Mesenchymal stem cell (in vitro differentiated cells and primary cell): ENCODE measurements at regions not wholly inside any gene's neighbourhood (a gene's known extent, or its start where the extent isn't known, plus 50 kb on each side); places are given as distances from the start of the nearest gene placed in this dataset.
A peak's percentile ranks its signal among the peaks of the same experiment; 100 is the strongest.
"Not testable (repeated sequence)": the region's sequence is repeated elsewhere in the genome, so short reads cannot be mapped to it uniquely, and the experiment has no call there.

Source experiments
- DNase-seq: peaks from one replicate; pipeline ENCODE4 v3.0.0-alpha.2; 2013
- H2AFZ ChIP-seq: one replicate; pipeline ENCODE4 v1.6.1; 2013; ENCODE audit warnings: low read depth, mild to moderate bottlenecking, control low read depth, inconsistent platforms, low read length, moderate library complexity
- H2AK5ac ChIP-seq: 2 replicates; pipeline ENCODE4 v1.6.1; 2013; ENCODE audit warnings: low read length, moderate library complexity, mild to moderate bottlenecking, inconsistent platforms; ENCODE audit not compliant: severe bottlenecking
- H2BK120ac ChIP-seq: one replicate; pipeline ENCODE4 v1.6.1; 2013; ENCODE audit warnings: low read depth, mild to moderate bottlenecking, inconsistent platforms, low read length, moderate library complexity
- H2BK12ac ChIP-seq, 2 experiments: one replicate each; pipeline ENCODE4 v1.6.1; 2013; ENCODE audit warnings: inconsistent platforms in 2 of 2, low read length in 2 of 2, mild to moderate bottlenecking in 2 of 2, moderate library complexity in 2 of 2, control low read depth in 1 of 2
- H2BK15ac ChIP-seq: one replicate; pipeline ENCODE4 v1.6.1; 2013; ENCODE audit warnings: mild to moderate bottlenecking, low read depth, inconsistent platforms; ENCODE audit not compliant: poor library complexity, severe bottlenecking
- H2BK5ac ChIP-seq: 2 replicates; pipeline ENCODE4 v1.6.1; 2013; ENCODE audit warnings: low read depth, mild to moderate bottlenecking, low read length, control low read depth, inconsistent platforms; ENCODE audit not compliant: poor library complexity, severe bottlenecking
- H3K14ac ChIP-seq, 2 experiments: one replicate each; pipeline ENCODE4 v1.6.1; 2013; ENCODE audit warnings: inconsistent platforms in 2 of 2, low read length in 2 of 2, control low read depth in 1 of 2, mild to moderate bottlenecking in 1 of 2, moderate library complexity in 1 of 2
- H3K18ac ChIP-seq, 2 experiments: one replicate each; pipeline ENCODE4 v1.6.1; 2013; ENCODE audit warnings: inconsistent platforms in 2 of 2, low read length in 2 of 2, control low read depth in 1 of 2, low read depth in 1 of 2, mild to moderate bottlenecking in 1 of 2
- H3K23ac ChIP-seq, 2 experiments: one replicate each; pipeline ENCODE4 v1.6.1; 2013; ENCODE audit warnings: inconsistent platforms in 2 of 2, low read length in 2 of 2, mild to moderate bottlenecking in 2 of 2, moderate library complexity in 2 of 2, control low read depth in 1 of 2
- H3K27ac ChIP-seq: 2 replicates; pipeline ENCODE4 v1.5.1; 2013; ENCODE audit warnings: mild to moderate bottlenecking, moderate library complexity, low read length, control low read depth, inconsistent platforms; ENCODE audit not compliant: poor library complexity, severe bottlenecking
- H3K27me3 ChIP-seq, 2 experiments: 2 replicates each; pipeline versions ENCODE4 v1.6.1 to v1.7.0; 2013; ENCODE audit warnings: low read length in 2 of 2, mild to moderate bottlenecking in 2 of 2, moderate library complexity in 2 of 2, control low read depth in 1 of 2, inconsistent platforms in 1 of 2; ENCODE audit not compliant: control insufficient read depth in 1 of 2, insufficient read depth in 1 of 2
- H3K36me3 ChIP-seq, 2 experiments: 2 replicates each; pipeline versions ENCODE4 v1.6.1 to v1.7.0; 2013; ENCODE audit warnings: low read length in 2 of 2, control low read depth in 1 of 2, inconsistent platforms in 1 of 2, low read depth in 1 of 2, mild to moderate bottlenecking in 1 of 2; ENCODE audit not compliant: insufficient read depth in 2 of 2, control insufficient read depth in 1 of 2
- H3K4ac ChIP-seq, 2 experiments: one replicate each; pipeline ENCODE4 v1.6.1; 2013; ENCODE audit warnings: inconsistent platforms in 2 of 2, low read length in 2 of 2, mild to moderate bottlenecking in 2 of 2, moderate library complexity in 2 of 2, control low read depth in 1 of 2, low read depth in 1 of 2
- H3K4me1 ChIP-seq: 2 replicates; pipeline ENCODE4 v1.6.1; 2013; ENCODE audit warnings: low read depth, low read length, control low read depth; ENCODE audit not compliant: control insufficient read depth, insufficient read depth
- H3K4me2 ChIP-seq: 2 replicates; pipeline ENCODE4 v1.6.1; 2013; ENCODE audit warnings: low read length, mild to moderate bottlenecking, inconsistent platforms; ENCODE audit not compliant: poor library complexity, severe bottlenecking
- H3K4me3 ChIP-seq, 2 experiments: 2 replicates each; pipeline versions ENCODE4 v1.5.1 to v1.7.0; 2013; ENCODE audit warnings: low read length in 2 of 2, mild to moderate bottlenecking in 2 of 2, control low read depth in 1 of 2, low read depth in 1 of 2; ENCODE audit not compliant: insufficient read depth in 1 of 2
- H3K79me1 ChIP-seq: replicated peaks from 2 replicates; pipeline ENCODE4 v1.6.1; 2013; ENCODE audit warnings: mild to moderate bottlenecking, control low read depth, low read length, inconsistent platforms; ENCODE audit not compliant: poor library complexity, severe bottlenecking
- H3K9ac ChIP-seq: 2 replicates; pipeline ENCODE4 v1.7.0; 2013; ENCODE audit warnings: mild to moderate bottlenecking, low read length, moderate library complexity
- H3K9me3 ChIP-seq: 2 replicates; pipeline ENCODE4 v1.7.0; 2013; ENCODE audit warnings: mild to moderate bottlenecking, low read length; ENCODE audit not compliant: control insufficient read depth
- H4K8ac ChIP-seq: one replicate; pipeline ENCODE4 v1.6.1; 2013; ENCODE audit warnings: inconsistent platforms, mild to moderate bottlenecking, low read length, moderate library complexity
- H4K91ac ChIP-seq: one replicate; pipeline ENCODE4 v1.6.1; 2013; ENCODE audit warnings: mild to moderate bottlenecking, low read length, inconsistent platforms
- WGBS: methylation state at CpG from one replicate; pipeline ENCODE4 v1.1.7; 2013; ENCODE audit warnings: mixed read lengths; 5-methylcytosine and 5-hydroxymethylcytosine counted together

DNA sequence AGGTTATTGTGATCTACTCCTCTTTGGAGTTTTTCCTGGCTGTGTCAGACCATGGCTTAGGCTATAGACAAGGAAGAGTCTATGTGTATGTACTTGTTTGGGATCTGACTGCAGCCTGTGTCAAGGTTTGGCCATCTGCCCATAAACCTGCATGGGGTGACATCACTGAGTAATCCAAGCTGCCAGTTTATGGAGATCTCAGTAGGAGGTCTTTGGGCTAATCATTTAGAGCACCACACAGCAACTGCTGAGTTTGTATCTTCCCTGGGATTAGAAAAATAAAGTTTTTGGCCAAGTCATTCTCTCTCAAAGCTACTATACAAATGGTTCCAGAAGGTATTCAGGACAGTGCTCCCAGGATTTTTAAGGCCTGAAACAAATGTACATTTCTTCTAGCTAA lies 65.5 kb upstream of the HSPB3 start:
- H4K8ac ChIP-seq = no peak overlapping the region
- no peak overlapping the region for H4K91ac ChIP-seq
- H3K27me3 ChIP-seq = peaks cover 0 to 9% of the 10 kb centered on the region in 2 experiments
- H2AK5ac ChIP-seq = no peak overlapping the region
- DNase-seq = peak; percentile 55
- no peak overlapping the region for H2BK15ac ChIP-seq
- H3K18ac ChIP-seq = no peak overlapping the region
- no peaks in the 10 kb centered on the region for H3K79me1 ChIP-seq
- no peak overlapping the region for H2BK5ac ChIP-seq
- no peak overlapping the region for H3K27ac ChIP-seq
- no peaks in the 10 kb centered on the region for H3K9me3 ChIP-seq
- no peak overlapping the region for H3K23ac ChIP-seq
- H3K4me3 ChIP-seq = no peak overlapping the region
- H3K4me1 ChIP-seq = peaks cover 4% of the 10 kb centered on the region
- H2BK120ac ChIP-seq = no peak overlapping the region
- no peak overlapping the region for H3K14ac ChIP-seq
- H2BK12ac ChIP-seq = no peak overlapping the region
- no peak overlapping the region for H2AFZ ChIP-seq
- no peak overlapping the region for H3K4ac ChIP-seq
- H3K4me2 ChIP-seq = no peak overlapping the region
- no peak overlapping the region for H3K9ac ChIP-seq
- no peaks in the 10 kb centered on the region for H3K36me3 ChIP-seq

DNA sequence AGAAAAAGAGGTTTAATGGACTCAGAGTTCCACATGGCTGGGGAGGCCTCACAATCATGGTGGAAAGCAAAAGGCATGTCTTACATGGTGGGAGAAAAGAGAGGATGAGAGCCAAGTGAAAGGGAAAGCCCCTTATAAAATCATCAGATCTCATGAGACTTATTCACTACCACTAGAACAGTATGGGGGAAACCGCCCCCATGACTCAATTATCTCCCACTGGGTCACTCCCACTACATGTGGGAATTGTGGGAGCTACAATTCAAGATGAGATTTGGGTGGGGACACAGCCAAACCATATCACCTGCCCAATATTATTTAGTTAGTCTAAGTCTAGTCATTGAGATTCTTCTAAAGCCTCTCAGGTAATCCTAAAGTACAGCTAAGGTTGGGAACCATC lies 66.1 kb upstream of the HSPB3 start:
- H2BK120ac ChIP-seq, H3K4me2 ChIP-seq: not testable (repeated sequence)

DNA sequence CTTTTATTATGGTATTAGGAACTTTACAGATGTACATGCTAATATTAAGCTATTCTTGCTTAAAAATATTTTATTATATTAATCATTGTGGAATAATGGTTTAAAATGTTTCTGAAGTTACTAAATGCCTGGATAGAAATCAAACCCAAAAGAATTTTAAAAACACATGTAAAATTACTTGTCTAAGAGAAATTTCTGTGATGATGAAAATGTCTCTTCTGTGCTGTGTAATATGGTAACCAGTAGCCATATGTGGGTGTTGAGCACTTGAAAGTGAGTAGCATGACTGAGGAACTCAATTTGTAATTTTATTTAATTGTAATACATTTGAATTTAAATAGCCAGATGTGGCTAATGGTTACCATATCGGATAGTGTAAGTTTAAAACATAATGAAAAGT lies 66.7 kb upstream of the HSPB3 start:
- no peak overlapping the region for H2AFZ ChIP-seq
- no peaks in the 10 kb centered on the region for H3K79me1 ChIP-seq
- no peaks in the 10 kb centered on the region for H3K9me3 ChIP-seq
- H3K9ac ChIP-seq = no peak overlapping the region
- H3K18ac ChIP-seq = no peak overlapping the region
- H3K4me3 ChIP-seq = no peak overlapping the region
- no peak overlapping the region for H2BK5ac ChIP-seq
- no peak overlapping the region for H3K4me2 ChIP-seq
- H4K91ac ChIP-seq = no peak overlapping the region
- no peak overlapping the region for H2BK15ac ChIP-seq
- H3K4ac ChIP-seq = no peak overlapping the region
- H3K4me1 ChIP-seq = peaks cover 6% of the 10 kb centered on the region
- H3K36me3 ChIP-seq = no peaks in the 10 kb centered on the region
- peaks cover 0 to 9% of the 10 kb centered on the region in 2 experiments for H3K27me3 ChIP-seq
- WGBS = no CpG with 5 or more reads among the region's 1 CpG
- DNase-seq = no peak
- no peak overlapping the region for H3K23ac ChIP-seq
- H3K14ac ChIP-seq = no peak overlapping the region
- H2BK120ac ChIP-seq = no peak overlapping the region
- no peak overlapping the region for H2BK12ac ChIP-seq
- H4K8ac ChIP-seq = no peak overlapping the region
- H3K27ac ChIP-seq = no peak overlapping the region
- no peak overlapping the region for H2AK5ac ChIP-seq

More for the DNA sequence above, 66.1 kb upstream of the HSPB3 start:
- H3K4me1 ChIP-seq, H3K27ac ChIP-seq, H2BK15ac ChIP-seq, H2BK12ac ChIP-seq, H3K27me3 ChIP-seq, H3K9ac ChIP-seq, H4K91ac ChIP-seq, H3K79me1 ChIP-seq, H2AFZ ChIP-seq, H3K4me3 ChIP-seq, H3K36me3 ChIP-seq, H4K8ac ChIP-seq, H2AK5ac ChIP-seq, H3K4ac ChIP-seq, H3K18ac ChIP-seq, H3K23ac ChIP-seq, DNase-seq, H3K9me3 ChIP-seq, H3K14ac ChIP-seq: not testable (repeated sequence)
- peak overlapping the region; percentile 19 for H2BK5ac ChIP-seq
- no CpG with 5 or more reads among the region's 1 CpG for WGBS

DNA sequence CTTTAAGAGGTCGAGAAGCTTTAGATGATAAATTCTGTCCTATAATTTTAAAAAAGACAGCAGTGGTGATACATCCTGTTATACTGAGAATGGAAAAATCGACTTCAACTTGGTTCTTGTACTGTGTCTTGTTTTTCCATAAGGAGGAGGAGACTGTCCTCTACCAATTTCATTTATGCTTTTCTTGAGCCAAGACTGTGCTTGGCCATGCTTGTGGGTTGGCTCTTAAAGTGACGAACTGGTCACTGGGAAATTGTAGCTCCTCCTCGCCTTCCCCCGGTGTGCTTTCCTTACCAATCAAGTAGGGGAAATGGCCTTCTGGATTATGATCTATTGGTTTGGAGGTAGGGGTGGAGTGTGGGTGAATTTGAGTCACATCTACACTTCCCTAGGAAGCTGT lies 67.1 kb upstream of the HSPB3 start:
- 77% methylated on average over 4 of the region's 5 CpGs for WGBS
- H3K23ac ChIP-seq = no peak overlapping the region

More for the DNA sequence above, 67.1 kb upstream of the HSPB3 start:
- Histone ChIP-seq H4K91ac (no peak overlapping the region), H4K8ac (no peak overlapping the region), H3K27me3 (peaks cover 0 to 9% of the 10 kb centered on the region in 2 experiments), H3K14ac (no peak overlapping the region), H3K4me1 (peaks cover 6% of the 10 kb centered on the region), H2AK5ac (peak overlapping the region; percentile 96), H3K9ac (peak overlapping the region; percentile 7), H2AFZ (no peak overlapping the region), H3K36me3 (no peaks in the 10 kb centered on the region), H2BK12ac (no peak overlapping the region), H3K18ac (no peak overlapping the region), H3K4me2 (no peak overlapping the region), H2BK120ac (no peak overlapping the region), H2BK5ac (no peak overlapping the region), H3K4ac (no peak overlapping the region), H3K9me3 (no peaks in the 10 kb centered on the region), H3K27ac (no peak overlapping the region), H3K4me3 (no peak overlapping the region), H3K79me1 (no peaks in the 10 kb centered on the region), H2BK15ac (no peak overlapping the region)
- DNase-seq = no peak
